HG02678 (cell line): ENCODE measurements at regions not wholly inside any gene's neighbourhood (a gene's known extent, or its start where the extent isn't known, plus 50 kb on each side); places are given as distances from the start of the nearest gene placed in this dataset.
"Not testable (repeated sequence)": the region's sequence is repeated elsewhere in the genome, so short reads cannot be mapped to it uniquely, and the experiment has no call there.

Source experiments
- ATAC-seq: cut with Tn5 transposase; IDR thresholded peaks from one replicate; pipeline ENCODE4 v1.9.1; 2021; ENCODE audit warnings: mild to moderate bottlenecking, moderate library complexity; ENCODE audit not compliant: unreplicated experiment

DNA sequence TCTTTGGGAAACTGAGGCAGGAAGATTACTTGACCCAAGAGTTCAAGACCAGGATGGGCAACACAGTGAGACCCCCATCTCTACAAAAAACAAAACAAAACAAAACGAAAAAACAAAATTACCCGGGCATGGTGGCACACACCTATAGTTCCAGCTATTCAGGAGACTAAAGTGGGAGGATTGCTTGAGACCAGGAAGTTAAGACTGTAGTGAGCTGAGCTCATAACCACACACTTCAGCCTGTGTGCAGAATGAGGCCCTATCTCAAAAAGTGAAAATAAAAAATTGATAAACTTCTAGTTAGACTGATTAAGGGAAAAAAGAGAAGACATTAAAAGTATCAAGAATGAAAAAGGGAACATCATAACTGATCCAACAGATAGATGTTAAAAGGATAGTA, 154.0 kb downstream of the RHOU start:
- ATAC-seq: no peak

DNA sequence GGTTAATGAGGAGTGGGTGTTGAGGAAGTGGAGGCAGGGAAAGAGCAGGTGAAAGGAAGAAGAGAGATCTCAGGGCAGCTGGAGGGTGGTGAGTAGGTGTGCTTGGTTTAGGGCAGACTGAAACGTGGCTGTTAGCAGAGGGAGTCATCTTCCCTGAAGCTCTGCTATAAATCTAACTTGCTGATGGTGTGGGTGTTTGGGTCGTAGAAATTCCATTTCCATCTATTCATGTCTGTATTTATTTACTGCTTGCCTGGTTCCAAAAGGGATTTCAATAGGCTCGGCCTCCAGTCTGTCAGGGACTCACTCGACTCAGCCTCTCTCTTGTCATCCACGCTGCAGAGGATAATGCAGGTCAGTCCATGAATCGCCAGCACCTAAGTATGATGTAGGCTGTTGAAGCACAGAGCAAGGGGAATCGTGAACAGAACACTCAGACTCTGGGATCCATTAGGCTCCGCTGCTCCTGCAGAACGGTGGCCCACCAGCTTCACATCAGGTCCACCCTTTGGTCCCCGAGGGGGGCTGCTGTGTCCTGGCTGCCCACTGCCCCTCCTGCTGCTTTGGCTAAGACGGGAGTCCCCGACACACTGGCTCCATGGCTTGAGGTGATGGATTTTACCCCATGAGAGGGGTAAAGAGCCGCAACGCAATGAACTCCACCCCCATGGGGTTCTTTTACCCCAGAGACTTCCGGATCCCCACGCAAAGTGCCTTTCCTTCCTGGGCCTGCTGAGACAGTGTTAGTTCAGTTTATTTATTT, 156.2 kb downstream of the RHOU start:
- ATAC-seq: no peak

DNA sequence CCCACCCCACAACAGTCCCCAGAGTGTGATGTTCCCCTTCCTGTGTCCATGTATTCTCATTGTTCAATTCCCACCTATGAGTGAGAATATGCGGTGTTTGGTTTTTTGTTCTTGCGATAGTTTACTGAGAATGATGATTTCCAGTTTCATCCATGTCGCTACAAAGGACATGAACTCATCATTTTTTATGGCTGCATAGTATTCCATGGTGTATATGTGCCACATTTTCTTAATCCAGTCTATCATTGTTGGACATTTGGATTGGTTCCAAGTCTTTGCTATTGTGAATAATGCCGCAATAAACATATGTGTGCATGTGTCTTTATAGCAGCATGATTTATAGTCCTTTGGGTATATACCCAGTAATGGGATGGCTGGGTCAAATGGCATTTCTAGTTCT, 156.9 kb downstream of the RHOU start:
- not testable (repeated sequence) for ATAC-seq

DNA sequence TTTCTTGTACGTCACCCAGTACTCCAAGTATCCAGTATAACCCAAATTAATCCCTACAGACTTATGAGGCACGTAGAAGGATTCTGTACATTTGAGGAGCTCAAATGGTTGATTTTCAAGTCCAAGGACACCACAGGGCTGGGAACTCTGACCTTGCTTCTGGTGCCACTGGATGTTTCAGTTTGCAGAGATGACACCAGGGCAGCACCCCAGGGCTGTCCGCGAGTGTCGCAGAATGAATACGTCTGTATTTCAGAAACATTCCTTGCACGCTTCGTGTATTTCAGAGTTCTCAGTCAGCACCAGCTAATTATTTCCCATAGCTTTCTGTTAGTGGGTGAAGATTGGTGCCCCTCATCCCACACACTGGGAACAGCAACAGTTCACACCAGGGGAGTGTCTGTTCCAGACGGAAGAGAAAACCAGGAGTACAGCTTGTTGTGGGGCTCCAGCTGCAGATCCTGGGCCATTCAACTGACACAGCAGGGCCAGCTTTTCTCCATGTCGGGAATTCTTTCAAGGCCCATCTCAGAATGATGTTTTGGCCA, 159.2 kb downstream of the RHOU start:
- no peak for ATAC-seq

DNA sequence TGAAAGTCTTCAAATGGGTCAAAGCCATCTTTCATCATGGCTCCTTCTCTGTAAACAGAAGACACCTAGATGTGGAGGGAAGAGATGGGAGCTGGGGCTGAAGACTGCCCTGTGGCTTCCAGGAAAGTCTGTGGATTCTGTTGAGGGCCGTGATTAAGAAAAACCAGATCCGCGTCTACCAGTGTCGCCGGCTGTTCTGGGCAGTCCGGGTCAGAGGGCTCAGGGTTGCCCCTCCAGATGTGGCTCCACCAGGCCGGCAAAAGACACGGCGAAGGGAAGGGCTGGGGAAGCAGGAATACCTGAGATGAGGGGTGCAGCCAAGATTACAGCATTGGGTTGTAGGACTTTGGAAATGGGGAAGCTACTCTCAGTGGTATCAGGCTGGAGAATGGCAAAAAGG, 162.6 kb downstream of the RHOU start:
- ATAC-seq: no peak

DNA sequence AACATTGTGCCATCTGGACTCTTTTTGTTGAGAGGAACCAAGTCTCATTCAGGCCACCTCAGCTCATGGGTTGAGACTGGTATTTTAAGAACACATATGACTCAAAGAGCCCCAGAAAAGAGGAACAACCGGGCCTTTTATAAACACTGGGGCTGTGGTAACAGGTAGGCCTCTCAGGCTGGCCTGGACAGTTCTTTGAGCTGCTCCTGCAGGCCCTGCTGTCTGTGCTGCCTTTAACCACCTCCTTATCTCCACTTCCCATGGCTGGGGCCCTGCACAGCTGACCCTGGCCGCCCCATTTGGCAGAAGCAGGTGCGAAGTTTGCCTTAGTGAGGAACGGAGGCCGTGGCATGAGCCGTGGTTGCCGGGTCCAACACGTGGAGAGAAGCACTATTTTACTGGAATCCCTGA, 163.3 kb downstream of the RHOU start:
- ATAC-seq: peak; percentile 89

DNA sequence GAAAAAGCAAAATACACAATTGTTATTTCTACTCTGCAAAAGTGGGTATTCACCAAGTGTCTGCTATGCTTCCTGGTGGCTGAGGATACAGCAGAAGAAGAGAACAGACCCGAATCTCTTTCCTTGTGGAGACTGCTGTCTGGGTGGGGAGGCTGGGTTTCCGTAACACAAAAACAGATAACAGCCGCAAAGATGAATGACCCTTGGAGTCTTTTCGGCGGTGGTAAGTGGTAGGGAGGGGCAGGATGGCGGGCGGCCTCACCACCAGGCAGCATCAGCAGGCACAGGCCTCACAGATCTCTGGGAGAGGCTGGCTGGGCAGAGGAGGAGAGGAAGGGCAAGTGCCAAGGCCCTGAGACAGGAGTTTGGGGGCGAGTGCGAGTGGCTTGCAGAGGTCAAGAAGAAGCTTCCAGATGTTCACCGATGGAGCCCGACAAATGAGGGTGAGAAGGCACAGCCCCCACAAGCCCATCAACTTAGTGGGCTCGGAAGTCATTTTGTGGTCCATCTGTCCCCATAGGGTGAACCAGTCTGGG, 164.2 kb downstream of the RHOU start:
- ATAC-seq: no peak

DNA sequence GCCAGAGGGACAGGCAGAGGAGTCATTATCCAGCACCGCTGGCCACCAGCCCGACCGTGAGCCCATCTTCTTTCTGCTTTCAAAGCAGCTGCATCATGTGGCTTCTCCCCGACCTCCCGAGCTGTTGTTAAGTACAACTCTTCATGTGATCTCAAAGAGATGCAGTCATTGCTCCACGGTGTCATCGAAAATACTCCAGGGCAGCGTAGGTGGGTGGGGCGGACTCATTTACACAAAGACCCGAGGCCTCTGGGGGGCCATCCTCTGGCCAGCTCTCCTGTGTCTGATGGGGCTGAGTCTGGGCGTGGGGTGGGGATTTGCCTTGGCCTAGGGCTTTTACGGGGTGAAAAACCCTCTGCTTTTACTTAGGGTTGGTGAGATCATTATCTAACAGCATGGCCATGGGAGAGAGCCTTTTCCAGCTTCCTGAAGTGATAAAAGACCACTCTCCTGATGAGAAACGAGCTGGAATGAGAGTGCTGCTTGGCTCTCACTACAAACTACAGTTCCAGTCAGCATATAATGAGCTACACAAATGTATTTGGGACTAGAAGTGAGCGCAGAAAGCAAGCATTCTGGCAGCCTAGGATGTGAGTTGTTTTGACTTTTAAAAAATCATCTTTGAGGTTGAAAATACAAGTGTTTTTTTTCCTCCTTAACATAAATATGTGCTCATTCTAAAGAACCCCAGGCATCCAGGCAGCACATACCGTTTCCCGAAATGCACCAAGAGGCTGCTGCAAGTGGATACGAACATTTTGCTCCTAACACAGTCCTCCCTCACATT, 165.0 kb downstream of the RHOU start:
- no peak for ATAC-seq

DNA sequence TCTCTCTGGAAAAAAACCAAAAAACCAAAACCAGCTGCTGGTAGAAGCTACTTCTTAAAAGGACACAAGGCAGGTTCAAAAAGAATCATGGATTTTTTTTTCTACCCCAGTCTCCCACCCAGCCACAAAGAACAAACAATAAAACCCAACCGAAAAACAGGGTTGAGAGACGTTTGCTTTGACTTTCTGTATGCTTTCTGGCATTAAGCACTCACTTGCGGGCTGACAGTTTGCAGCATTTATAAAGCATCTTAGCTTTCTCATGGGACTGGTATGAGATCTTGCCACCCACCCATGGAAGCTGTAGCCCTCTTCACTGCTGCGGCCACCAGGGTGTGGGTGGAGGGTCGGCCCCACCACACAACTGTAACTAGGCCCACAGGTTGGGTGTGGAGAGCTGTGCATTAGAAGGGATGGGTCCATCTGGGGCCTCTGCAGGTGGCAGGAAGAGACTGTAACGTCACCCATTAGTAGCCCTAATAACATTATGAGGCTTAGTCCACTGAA, 165.7 kb downstream of the RHOU start:
- no peak for ATAC-seq

DNA sequence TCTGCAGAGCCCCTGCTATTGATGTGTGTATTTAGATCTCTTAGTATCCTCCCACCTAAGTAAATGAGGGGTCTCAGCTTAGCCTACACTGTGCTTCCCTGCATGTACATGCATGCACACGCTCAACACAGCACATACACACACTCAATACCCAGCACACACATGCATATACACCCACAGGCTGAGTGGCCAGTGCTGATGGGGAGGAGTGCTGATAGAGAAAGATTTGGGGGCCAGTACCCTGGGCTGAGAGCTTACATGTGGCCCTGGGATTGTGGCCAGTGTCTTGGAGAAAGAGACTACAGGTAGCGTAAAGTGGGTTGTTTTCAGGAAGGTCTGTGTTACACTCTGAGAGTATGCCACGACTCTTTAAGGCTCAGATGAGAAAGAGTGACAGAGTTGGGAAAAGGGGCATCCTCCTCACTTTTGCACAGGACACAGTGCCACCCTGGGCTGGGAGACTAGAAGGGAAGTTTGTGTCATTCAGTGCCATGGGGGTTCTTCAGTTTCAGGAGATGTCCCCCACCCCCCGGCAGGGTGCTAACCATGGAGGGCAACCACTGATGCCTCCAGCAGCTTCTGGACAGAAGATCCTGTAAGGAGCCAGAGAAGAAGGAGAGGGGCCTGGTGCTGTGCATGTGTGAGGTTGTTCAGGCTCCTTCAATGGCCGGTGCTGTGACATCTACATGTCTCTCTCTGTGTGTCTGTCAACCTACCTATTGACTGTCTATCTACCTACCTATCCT, 166.8 kb downstream of the RHOU start:
- ATAC-seq: no peak

DNA sequence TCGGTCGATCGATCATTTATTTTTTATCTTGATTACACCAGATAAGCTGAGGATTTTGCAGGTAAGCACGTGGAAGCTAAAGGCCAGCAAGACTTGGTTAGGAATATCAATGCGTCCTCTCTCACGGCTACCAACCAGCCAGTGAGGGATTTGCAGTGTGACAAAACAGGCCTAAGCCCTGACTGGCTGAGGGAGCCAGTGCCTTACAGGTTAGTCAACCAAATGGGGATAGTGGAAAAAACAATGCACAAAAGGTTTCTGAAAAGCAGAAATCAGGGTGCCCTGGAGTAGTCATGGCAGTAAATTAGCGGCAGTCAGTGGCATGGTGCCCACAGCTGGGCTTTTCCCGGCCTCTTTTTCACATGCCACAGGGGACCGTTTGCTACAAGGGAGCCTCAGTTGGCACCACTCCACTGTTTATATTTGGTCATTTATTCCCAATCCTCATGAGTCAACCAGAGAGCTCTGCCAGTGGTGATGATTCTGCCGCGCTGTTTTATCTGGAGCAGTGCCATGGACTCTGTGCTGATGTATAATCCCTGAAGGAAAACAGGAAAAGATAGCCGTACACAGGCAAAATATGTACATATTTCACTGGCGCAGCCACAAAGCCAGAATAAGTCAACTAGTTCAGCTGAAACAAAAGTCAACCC, 167.6 kb downstream of the RHOU start:
- no peak for ATAC-seq

DNA sequence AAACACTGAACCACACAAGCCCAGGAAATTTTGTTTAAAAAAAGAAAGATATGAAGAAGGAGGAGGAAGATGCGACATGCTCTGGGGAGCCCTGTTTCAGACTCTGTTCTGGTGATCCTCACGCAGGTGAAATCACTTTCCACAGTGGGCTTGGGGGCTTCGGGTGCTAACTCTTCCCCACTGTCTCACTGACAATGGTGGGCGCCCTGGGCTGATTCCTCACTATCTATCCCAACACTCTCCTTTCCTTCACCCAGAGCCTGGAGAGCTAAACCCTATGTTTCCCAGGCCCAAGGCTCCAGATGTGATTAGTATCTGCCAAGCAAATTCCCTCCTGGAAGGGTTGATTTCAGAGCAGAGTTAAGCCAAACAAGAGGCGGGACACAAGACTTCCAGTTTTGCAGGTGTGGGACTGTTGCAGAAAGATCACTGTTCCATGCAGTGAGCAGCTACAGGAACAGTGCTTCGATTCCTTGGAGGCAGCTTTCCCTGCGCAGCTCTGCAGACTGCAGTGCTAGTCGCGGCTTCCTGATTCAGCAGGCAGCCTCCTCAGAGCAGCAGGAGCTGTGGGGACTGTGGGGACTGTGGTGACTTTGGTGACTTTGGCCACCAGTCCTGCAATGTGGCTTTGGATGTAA, 168.3 kb downstream of the RHOU start:
- ATAC-seq: no peak

DNA sequence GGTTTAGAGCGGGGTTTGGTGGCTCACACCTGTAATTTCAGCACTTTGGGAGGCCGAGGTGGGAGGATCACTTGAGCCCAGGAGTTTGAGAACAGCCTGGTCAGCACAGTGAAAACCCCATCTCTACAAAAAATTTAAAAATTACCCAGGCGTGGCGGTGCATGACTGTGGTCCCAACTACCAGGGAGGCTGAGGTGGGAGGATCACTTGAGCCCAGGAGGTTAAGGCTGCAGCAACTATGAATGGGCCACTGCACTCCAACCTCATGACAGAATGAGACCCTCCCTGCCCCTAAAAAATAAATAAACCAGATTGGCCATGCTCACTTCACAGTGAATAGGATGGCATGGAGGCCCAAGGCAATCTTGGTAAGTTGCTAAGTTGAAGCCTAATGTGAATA, 168.9 kb downstream of the RHOU start:
- no peak for ATAC-seq

DNA sequence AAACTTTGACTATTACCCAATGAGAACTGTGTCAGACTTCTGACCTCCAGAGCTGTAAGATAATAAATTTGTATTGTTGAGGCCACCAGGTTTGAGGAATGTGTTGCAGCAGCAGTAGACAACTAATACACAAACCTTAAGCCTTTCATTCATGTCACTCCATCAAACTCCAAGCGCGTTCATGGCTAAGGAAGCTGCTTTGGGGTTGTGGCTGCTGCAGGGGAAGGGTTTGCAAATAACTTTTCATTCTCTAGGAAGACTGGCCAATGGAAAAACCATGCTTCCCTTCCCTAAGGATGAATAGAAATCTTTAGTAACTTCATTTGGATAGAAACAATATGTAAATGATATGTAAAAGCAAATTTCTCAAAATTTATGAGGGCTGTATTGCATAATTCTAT, 170.4 kb downstream of the RHOU start:
- no peak for ATAC-seq

DNA sequence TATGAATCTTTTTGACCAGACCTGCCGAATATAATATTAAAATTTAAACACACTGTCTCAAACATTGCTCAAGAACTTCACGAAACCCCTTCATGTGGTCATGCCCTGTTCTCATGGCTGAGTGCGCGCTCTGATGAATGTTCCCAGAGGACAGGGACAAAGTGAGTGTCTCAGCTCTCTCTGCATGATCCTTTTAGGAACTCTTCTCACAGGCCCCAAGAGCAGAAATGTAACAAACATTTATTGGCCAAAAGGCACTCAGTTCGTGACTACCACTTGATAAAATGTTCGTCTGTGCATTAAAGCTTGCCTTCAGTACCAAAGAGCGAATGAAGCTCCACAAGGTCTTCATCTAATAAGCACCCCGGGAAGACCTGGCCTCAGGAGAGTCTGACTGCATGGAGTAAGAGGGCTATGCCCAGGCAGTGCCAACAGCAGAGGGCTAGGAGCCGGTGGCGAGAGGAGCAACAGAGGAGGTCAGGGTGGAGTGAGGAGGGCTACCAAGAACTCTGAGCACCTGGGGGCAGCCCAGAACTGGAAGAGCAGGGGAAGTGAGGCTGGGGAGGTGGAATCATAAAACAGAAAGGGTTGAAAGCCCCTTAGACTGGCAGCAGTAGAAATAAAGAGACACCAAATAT, 171.1 kb downstream of the RHOU start:
- no peak for ATAC-seq

DNA sequence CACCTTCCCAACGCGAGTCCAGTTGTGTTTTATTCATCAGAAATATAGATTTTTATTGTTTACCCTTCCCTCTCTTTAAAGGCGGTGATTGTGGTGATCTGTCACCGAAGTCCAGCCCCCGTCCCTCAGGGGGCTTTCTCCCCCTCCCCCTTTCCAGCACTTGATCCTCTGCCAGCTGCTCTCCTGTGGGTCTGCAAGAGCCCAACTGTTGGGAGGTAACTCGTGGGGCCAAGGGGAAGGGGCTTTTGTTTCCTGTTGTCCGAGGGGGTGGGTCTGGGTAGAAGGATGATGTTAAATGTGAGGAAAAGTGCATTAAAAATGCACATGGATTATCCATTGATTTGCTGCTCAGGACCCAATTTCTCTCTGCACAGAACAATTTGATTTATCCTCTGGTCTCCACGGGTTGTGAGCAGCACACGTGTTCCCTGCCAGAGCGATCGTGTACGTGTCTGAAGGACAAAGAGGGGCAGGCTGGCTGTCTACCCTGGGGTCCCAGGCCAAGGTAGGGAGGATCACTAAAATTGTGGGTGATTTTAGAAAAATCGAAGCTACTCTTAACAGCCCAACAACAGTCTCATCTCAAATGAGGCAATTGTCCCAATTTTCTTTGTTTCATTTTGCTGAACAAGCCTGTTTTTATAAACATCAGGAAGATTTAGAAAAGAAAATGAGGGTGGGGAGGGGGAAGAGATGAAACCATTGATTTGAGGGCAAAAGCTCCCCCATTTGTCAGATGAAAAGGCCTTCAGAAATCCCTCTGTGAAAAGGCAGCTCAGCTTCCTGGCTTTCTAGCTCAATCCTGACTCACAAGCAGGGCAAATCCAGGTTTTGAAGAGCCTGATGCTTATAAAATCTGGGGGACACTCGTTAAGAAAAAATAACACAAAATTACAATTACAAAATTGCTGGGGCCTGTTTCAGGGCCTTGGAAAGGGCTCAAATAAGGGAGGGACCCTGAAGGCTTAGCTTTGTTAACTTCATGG, 176.2 kb downstream of the RHOU start:
- ATAC-seq: no peak

DNA sequence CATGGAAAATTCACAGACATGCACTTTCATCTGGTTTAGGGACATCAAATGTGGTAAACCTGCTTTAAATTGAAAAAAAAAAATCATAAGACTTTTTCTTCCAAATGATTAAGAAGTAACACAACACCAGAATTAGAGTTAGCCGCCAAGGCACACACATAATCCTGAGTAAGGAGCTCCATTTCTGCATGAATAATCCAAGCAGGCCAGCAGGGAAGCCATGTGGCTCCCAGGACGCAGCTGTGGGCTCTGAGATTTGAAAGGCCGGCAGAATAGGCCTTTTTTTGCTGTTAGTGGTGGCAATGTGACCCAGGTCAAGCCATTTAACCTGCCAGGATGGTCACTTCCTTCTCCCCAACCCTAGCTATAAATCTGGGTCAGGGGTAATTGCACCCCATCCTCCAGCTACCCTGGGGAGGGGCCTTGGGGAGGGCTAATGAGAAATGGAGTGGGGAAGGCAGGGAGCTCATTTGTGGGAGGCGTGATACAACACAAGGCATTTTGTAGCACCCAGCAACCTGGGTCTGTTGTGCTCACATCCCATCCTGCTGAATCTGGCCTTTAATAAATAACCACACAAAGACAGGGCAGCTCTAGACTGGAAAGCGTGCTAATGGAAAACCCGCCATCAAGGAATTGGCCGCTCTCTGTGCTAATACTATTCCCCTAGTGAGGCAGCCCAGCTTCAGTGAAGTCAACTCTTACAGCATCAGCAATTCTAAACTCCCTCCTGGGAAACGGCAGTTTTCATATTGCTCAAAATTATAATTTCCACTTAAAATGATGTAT, 178.5 kb downstream of the RHOU start:
- no peak for ATAC-seq

DNA sequence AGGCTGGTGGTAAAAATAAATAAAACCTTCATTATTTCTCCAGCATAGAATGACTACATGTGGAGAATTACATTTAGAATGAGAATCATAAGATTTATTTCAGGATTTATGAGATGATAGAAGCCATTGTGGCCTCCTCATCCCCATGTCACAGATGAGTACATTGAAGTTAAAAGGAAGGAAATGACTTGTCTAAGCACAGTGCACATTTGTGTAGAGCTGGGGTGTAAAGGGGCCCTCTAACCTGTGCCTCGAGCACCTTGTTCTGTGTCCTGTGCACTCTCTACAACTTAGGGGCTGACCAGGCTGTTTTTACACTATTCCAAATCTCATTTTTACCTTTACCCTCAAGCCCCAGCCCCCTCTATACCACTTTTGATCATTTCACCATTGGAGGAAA, 179.4 kb downstream of the RHOU start:
- no peak for ATAC-seq
